ENCODE measurements at regions not wholly inside any gene's neighbourhood (a gene's known extent, or its start where the extent isn't known, plus 50 kb on each side); places are given as distances from the start of the nearest gene placed in this dataset.

DNA sequence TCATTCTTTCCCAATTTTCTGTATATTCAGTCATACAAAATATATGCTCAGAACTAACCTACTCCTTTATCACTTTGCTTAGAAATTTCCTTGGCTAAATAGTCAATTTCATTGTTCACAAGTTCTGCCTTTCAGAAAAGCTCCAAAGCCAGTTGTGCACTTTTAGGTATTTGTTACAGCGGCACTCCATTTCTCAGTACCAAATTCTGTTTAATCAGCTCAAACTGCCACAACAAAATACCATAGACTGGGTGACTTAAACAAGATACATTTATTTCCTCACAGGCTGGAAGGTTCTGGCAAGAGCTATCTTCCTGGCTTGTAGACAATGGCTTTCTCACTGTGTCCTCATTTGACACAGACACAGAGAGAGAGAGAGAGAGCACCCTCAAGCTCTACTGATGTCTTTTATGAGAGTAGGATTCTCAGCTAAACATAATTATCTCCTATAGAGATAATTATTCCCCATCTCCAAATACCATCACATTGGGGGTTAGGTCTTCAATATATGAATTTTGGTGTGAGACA lies 188.8 kb upstream of the FSTL5 start:
- 100% methylated on average over 1 of the region's 1 CpG; no CpG with 5 or more reads in 1 of the 2 experiments for WGBS, 2 experiments (ENCODE audit: extremely low coverage in 1 of 2, insufficient coverage in 1 of 2, insufficient read length in 1 of 2, insufficient replicate concordance in 2 of 2, low coverage in 1 of 2, low lambda C conversion rate in 2 of 2, missing lambda C conversion rate in 1 of 2)

More for the DNA sequence above, 188.8 kb upstream of the FSTL5 start:
- no peak overlapping the region for H4K5ac ChIP-seq (ENCODE audit: insufficient read length, low read depth, low read length)
- no peak overlapping the region for H3K27ac ChIP-seq (ENCODE audit: low read depth, low read length)
- no peak overlapping the region for H3K18ac ChIP-seq (ENCODE audit: extremely low read depth, low read length)
- no peak overlapping the region for H2BK12ac ChIP-seq (ENCODE audit: low read depth, low read length)
- no peak overlapping the region for H2BK15ac ChIP-seq (ENCODE audit: low read length)
- no peak overlapping the region for H3K4me2 ChIP-seq (ENCODE audit: insufficient read depth in 1 of 2, low read depth in 2 of 2, low read length in 2 of 2)
- no peak overlapping the region for H3K56ac ChIP-seq (replicated peaks; ENCODE audit: insufficient read length, low read depth, low read length)
- no peak overlapping the region for H3K23ac ChIP-seq (ENCODE audit: insufficient read length)
- no peak overlapping the region for H4K8ac ChIP-seq (ENCODE audit: extremely low read depth, insufficient read depth, low read length)
- no peak overlapping the region for H2BK5ac ChIP-seq (ENCODE audit: low read depth, low read length)
- DNase-seq (ENCODE audit: low read depth in 1 of 2, low spot score in 2 of 2) (no peak), FAIRE-seq (no peak)
- no peaks in the 10 kb centered on the region for H3K27me3 ChIP-seq (replicated peaks in 1 of 4; ENCODE audit: control insufficient read depth in 3 of 4, extremely low read depth in 1 of 4, insufficient read depth in 3 of 4, low read length in 3 of 4)
- TF ChIP-seq, protein P1, sequence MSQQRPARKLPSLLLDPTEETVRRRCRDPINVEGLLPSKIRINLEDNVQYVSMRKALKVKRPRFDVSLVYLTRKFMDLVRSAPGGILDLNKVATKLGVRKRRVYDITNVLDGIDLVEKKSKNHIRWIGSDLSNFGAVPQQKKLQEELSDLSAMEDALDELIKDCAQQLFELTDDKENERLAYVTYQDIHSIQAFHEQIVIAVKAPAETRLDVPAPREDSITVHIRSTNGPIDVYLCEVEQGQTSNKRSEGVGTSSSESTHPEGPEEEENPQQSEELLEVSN (IDR thresholded peaks at IDR 0.05): no peak
- TF ChIP-seq, protein P2, sequence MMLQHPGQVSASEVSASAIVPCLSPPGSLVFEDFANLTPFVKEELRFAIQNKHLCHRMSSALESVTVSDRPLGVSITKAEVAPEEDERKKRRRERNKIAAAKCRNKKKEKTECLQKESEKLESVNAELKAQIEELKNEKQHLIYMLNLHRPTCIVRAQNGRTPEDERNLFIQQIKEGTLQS (IDR thresholded peaks at IDR 0.05; ENCODE audit: insufficient read depth, low read depth, low read length): no peak
- no peak for TF ChIP-seq SAP30 (IDR thresholded peaks at IDR 0.05; ENCODE audit: insufficient read depth, insufficient replicate concordance, low read length)
- TF ChIP-seq PHF8 (conservative IDR thresholded peaks at IDR 0.05; ENCODE audit: low read depth, low read length): no peak
- no peak for TF ChIP-seq CBX8 (IDR thresholded peaks at IDR 0.05; ENCODE audit: borderline replicate concordance, low read depth, low read length)
- no peak for TF ChIP-seq RFX5 (IDR thresholded peaks at IDR 0.05; ENCODE audit: borderline replicate concordance, low read depth, low read length)
- TF ChIP-seq, protein P3, sequence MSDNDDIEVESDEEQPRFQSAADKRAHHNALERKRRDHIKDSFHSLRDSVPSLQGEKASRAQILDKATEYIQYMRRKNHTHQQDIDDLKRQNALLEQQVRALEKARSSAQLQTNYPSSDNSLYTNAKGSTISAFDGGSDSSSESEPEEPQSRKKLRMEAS (IDR thresholded peaks at IDR 0.05): no peak
- no peak for TF ChIP-seq HDAC2 (IDR thresholded peaks at IDR 0.05; ENCODE audit: borderline replicate concordance in 1 of 2, low read depth in 2 of 2, low read length in 2 of 2)
- TF ChIP-seq BCL11A (IDR thresholded peaks at IDR 0.05; ENCODE audit: low read depth in 2 of 2, low read length in 2 of 2): no peak
- TF ChIP-seq POLR2AphosphoS5 (IDR thresholded peaks at IDR 0.05; ENCODE audit: low read depth, low read length): no peak
- TF ChIP-seq POU5F1 (IDR thresholded peaks at IDR 0.05; ENCODE audit: low read depth, low read length): no peak
- H2BK20ac ChIP-seq (ENCODE audit: low read length): no peak overlapping the region
- H3K4ac ChIP-seq (replicated peaks; ENCODE audit: insufficient read length, low read depth, low read length): no peak overlapping the region
- no peaks in the 10 kb centered on the region for H3K79me2 ChIP-seq (ENCODE audit: control insufficient read depth in 1 of 2, insufficient read depth in 2 of 2, low read length in 2 of 2)
- H3K14ac ChIP-seq (ENCODE audit: insufficient read length): no peak overlapping the region
- no peaks in the 10 kb centered on the region for H3K4me1 ChIP-seq (replicated peaks in 1 of 4; ENCODE audit: control insufficient read depth in 3 of 4, insufficient read depth in 4 of 4, low read length in 3 of 4)
- no peak overlapping the region for H2AFZ ChIP-seq (ENCODE audit: low read length)
- no peak overlapping the region for H4K91ac ChIP-seq (replicated peaks; ENCODE audit: insufficient read length, low read length)
- H2BK120ac ChIP-seq (replicated peaks; ENCODE audit: low read depth, low read length): no peak overlapping the region
- H3K36me3 ChIP-seq (ENCODE audit: control insufficient read depth in 2 of 4, insufficient read depth in 4 of 4, low read length in 3 of 4): no peaks in the 10 kb centered on the region
- no peak overlapping the region for H2AK5ac ChIP-seq (ENCODE audit: low read depth, low read length)
- H3K9ac ChIP-seq (replicated peaks in 1 of 4; ENCODE audit: extremely low read depth in 1 of 4, low read depth in 3 of 4, low read length in 3 of 4): no peak overlapping the region
- H4K20me1 ChIP-seq (replicated peaks in 1 of 2; ENCODE audit: control insufficient read depth in 1 of 2, insufficient read depth in 2 of 2, low read length in 2 of 2): no peaks in the 10 kb centered on the region
- no peak overlapping the region for H3K4me3 ChIP-seq (ENCODE audit: extremely low read depth in 1 of 4, insufficient read depth in 2 of 4, low read depth in 3 of 4, low read length in 4 of 4)
- no peaks in the 10 kb centered on the region for H3K9me3 ChIP-seq (ENCODE audit: insufficient read depth in 2 of 2, low read depth in 1 of 2, low read length in 1 of 2)
- H3K79me1 ChIP-seq (ENCODE audit: low read depth, low read length): no peaks in the 10 kb centered on the region
- ChIA-PET POLR2A (ENCODE audit: partially characterized antibody) (no interaction called here), CTCF (ENCODE audit: partially characterized antibody) (no interaction called here)
- no peaks in the 10 kb centered on the region for H3K23me2 ChIP-seq (ENCODE audit: low read depth, low read length)

All from H1 (cell line).